ENCODE measurements at regions not wholly inside any gene's neighbourhood (a gene's known extent, or its start where the extent isn't known, plus 50 kb on each side); places are given as distances from the start of the nearest gene placed in this dataset.

- CTCF ChIA-PET (ENCODE audit: low intra/inter-chr PET ratio, low total read pairs), result no interaction called here
- Histone ChIP-seq H3K4me2 (ENCODE audit: low read depth, low read length) (no peak overlapping the region), H3K79me2 (ENCODE audit: insufficient read depth, low read length) (no peaks in the 10 kb centered on the region), H4K20me1 (ENCODE audit: insufficient read depth, low read length) (no peaks in the 10 kb centered on the region), H3K27me3 (ENCODE audit: control insufficient read depth in 1 of 2, insufficient read depth in 2 of 2, low read length in 2 of 2) (no peaks in the 10 kb centered on the region; a peak in 1 of 5 replicates), H2AFZ (ENCODE audit: low read length) (no peak overlapping the region), H3K9ac (ENCODE audit: insufficient read depth, low read depth, low read length) (no peak overlapping the region), H3K36me3 (replicated peaks in 1 of 2; ENCODE audit: control insufficient read depth in 1 of 2, insufficient read depth in 2 of 2, low read length in 2 of 2) (no peaks in the 10 kb centered on the region), H3K27ac (ENCODE audit: extremely low read length, insufficient read depth, low read length) (no peak overlapping the region), H3K4me3 (replicated peaks in 1 of 3; ENCODE audit: insufficient read depth in 1 of 3, low read depth in 2 of 3, low read length in 3 of 3) (no peak overlapping the region), H3K4me1 (ENCODE audit: insufficient read depth, low read length) (no peaks in the 10 kb centered on the region), H3K9me3 (ENCODE audit: low read length) (peaks cover 11% of the 10 kb centered on the region; the same call in 1 of the 2 replicates)
- intact Hi-C loops (cut with micrococcal nuclease; ENCODE audit: unreplicated experiment) (loop anchor here (2.0 to 5.0 kb wide), 2 partner anchors 775 to 861 kb away; no protein-coding TSS in a partner anchor), in situ Hi-C loops (cut with HindIII; ENCODE audit: extremely low pct_ligation_motif_present, low pct_unique_long_range_greater_than_20kb) (no loop called here)
- TF ChIP-seq TEAD3 (CRISPR knock-in tag; optimal IDR thresholded peaks at IDR 0.05; ENCODE audit: borderline replicate concordance) (peak; percentile 13), NFYC (CRISPR knock-in tag; IDR thresholded peaks at IDR 0.05) (no peak), KLF15 (CRISPR knock-in tag; IDR thresholded peaks at IDR 0.05; ENCODE audit: borderline replicate concordance) (no peak), GABPB1 (CRISPR knock-in tag; IDR thresholded peaks at IDR 0.05) (peak; percentile 37; the same call in 1 of the 2 replicates), HMGXB4 (CRISPR knock-in tag; IDR thresholded peaks at IDR 0.05; ENCODE audit: borderline replicate concordance in 1 of 2, low read depth in 1 of 2) (0 out of 4 replicates have a peak, but pooled peaks of 1 of the 2 experiments have one; percentile 24), ZMYM4 (CRISPR knock-in tag; IDR thresholded peaks at IDR 0.05) (peak; percentile 60), STAG1 (CRISPR knock-in tag; IDR thresholded peaks at IDR 0.05) (peak; percentile 68), ZNF331 (CRISPR knock-in tag; IDR thresholded peaks at IDR 0.05) (no peak), NFIB (CRISPR knock-in tag; IDR thresholded peaks at IDR 0.05; ENCODE audit: borderline replicate concordance) (no peak), POGZ (CRISPR knock-in tag; IDR thresholded peaks at IDR 0.05) (peak; percentile 26; the same call in 1 of the 2 replicates), HHEX (CRISPR knock-in tag; IDR thresholded peaks at IDR 0.05) (no peak), SMC3 (IDR thresholded peaks at IDR 0.05; ENCODE audit: low read length) (peak; percentile 19; the same call in 1 of the 2 replicates), MED8 (CRISPR knock-in tag; IDR thresholded peaks at IDR 0.05; ENCODE audit: insufficient replicate concordance) (no peak), ZNF652 (CRISPR knock-in tag; IDR thresholded peaks at IDR 0.05; ENCODE audit: borderline replicate concordance, low read depth) (no peak), XRCC5 (optimal IDR thresholded peaks at IDR 0.05; ENCODE audit: low read length) (peak; percentile 33), RAD21 (CRISPR knock-in tag; IDR thresholded peaks at IDR 0.05) (peak; percentile 30; the same call in 1 of the 2 replicates), HOXA3 (CRISPR knock-in tag; IDR thresholded peaks at IDR 0.05) (no peak)
- TF ChIP-seq, protein P1, sequence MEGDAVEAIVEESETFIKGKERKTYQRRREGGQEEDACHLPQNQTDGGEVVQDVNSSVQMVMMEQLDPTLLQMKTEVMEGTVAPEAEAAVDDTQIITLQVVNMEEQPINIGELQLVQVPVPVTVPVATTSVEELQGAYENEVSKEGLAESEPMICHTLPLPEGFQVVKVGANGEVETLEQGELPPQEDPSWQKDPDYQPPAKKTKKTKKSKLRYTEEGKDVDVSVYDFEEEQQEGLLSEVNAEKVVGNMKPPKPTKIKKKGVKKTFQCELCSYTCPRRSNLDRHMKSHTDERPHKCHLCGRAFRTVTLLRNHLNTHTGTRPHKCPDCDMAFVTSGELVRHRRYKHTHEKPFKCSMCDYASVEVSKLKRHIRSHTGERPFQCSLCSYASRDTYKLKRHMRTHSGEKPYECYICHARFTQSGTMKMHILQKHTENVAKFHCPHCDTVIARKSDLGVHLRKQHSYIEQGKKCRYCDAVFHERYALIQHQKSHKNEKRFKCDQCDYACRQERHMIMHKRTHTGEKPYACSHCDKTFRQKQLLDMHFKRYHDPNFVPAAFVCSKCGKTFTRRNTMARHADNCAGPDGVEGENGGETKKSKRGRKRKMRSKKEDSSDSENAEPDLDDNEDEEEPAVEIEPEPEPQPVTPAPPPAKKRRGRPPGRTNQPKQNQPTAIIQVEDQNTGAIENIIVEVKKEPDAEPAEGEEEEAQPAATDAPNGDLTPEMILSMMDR (CRISPR knock-in tag; IDR thresholded peaks at IDR 0.05), result peak; percentile 71
- TF ChIP-seq, protein P2, sequence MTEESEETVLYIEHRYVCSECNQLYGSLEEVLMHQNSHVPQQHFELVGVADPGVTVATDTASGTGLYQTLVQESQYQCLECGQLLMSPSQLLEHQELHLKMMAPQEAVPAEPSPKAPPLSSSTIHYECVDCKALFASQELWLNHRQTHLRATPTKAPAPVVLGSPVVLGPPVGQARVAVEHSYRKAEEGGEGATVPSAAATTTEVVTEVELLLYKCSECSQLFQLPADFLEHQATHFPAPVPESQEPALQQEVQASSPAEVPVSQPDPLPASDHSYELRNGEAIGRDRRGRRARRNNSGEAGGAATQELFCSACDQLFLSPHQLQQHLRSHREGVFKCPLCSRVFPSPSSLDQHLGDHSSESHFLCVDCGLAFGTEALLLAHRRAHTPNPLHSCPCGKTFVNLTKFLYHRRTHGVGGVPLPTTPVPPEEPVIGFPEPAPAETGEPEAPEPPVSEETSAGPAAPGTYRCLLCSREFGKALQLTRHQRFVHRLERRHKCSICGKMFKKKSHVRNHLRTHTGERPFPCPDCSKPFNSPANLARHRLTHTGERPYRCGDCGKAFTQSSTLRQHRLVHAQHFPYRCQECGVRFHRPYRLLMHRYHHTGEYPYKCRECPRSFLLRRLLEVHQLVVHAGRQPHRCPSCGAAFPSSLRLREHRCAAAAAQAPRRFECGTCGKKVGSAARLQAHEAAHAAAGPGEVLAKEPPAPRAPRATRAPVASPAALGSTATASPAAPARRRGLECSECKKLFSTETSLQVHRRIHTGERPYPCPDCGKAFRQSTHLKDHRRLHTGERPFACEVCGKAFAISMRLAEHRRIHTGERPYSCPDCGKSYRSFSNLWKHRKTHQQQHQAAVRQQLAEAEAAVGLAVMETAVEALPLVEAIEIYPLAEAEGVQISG (CRISPR knock-in tag; IDR thresholded peaks at IDR 0.05), result peak; percentile 57; the same call in 1 of the 2 replicates
- DNase-seq (ENCODE audit: low spot score), result peak; percentile 41
- BruUV-seq (replicated peaks), result no TSS peak
- WGBS (ENCODE audit: low lambda C conversion rate), result 6% methylated on average over 3 of the region's 6 CpGs
- POLR2A ChIA-PET, result no interaction called here
- FAIRE-seq, result peak; percentile 68
- ATAC-seq, result peak; percentile 100
Observed at GRCh38 chr2:104733226-104733943, 120.5 kb upstream of the POU3F3 start.

Data from HepG2 (cell line).